WERI-Rb-1 (cell line): ENCODE measurements at regions not wholly inside any gene's neighbourhood (a gene's known extent, or its start where the extent isn't known, plus 50 kb on each side); places are given as distances from the start of the nearest gene placed in this dataset.

Source experiments
- DNase-seq: peaks from one replicate; pipeline ENCODE4 v3.0.0-alpha.2; 2020
- H3K27ac ChIP-seq: fragments of 250-450 bp; sonication (Bioruptor Pico); 2 replicates; pipeline ENCODE4 v1.5.1; 2020; ENCODE audit warnings: mild to moderate bottlenecking, moderate library complexity
- H3K27me3 ChIP-seq: fragments of 250-450 bp; sonication (Bioruptor Pico); 2 replicates; pipeline ENCODE4 v1.5.1; 2021; ENCODE audit warnings: mild to moderate bottlenecking, low read depth, moderate library complexity; ENCODE audit not compliant: insufficient read depth, severe bottlenecking
- H3K36me3 ChIP-seq: fragments of 250-450 bp; sonication (Bioruptor Pico); 2 replicates; pipeline ENCODE4 v1.5.1; 2020; ENCODE audit warnings: mild to moderate bottlenecking, moderate library complexity
- H3K4me3 ChIP-seq: 2 replicates; pipeline ENCODE4 v1.5.1; 2011; ENCODE audit warnings: low read depth, mild to moderate bottlenecking, control low read depth, low read length
- H3K9me3 ChIP-seq: fragments of 250-450 bp; sonication (Bioruptor Pico); 2 replicates; pipeline ENCODE4 v1.5.1; 2021; ENCODE audit warnings: mild to moderate bottlenecking, moderate library complexity; ENCODE audit not compliant: severe bottlenecking
- CTCF ChIP-seq: IDR thresholded peaks from 2 replicates; pipeline ENCODE4 v1.5.1; 2011; ENCODE audit warnings: low read depth, mild to moderate bottlenecking, control low read depth, inconsistent platforms, low read length

GRCh38 chr5:4337519-4337918, 741.9 kb downstream of the IRX1 start:
- Histone ChIP-seq H3K27me3 (peaks cover 90% of the 10 kb centered on the region), H3K27ac (no peak overlapping the region), H3K36me3 (no peaks in the 10 kb centered on the region), H3K4me3 (no peak overlapping the region), H3K9me3 (no peaks in the 10 kb centered on the region)
- no peak for DNase-seq
- TF ChIP-seq CTCF: no peak

- H3K36me3 ChIP-seq: no peaks in the 10 kb centered on the region
- no peak for TF ChIP-seq CTCF
Observed at GRCh38 chr5:4339949-4340348, 744.3 kb downstream of the IRX1 start.

GRCh38 chr5:4345850-4346249, 750.2 kb downstream of the IRX1 start:
- DNase-seq: no peak
- H3K27me3 ChIP-seq: peaks cover 100% of the 10 kb centered on the region
- H3K4me3 ChIP-seq: no peak overlapping the region
- H3K27ac ChIP-seq: no peak overlapping the region
- no peaks in the 10 kb centered on the region for H3K36me3 ChIP-seq
- H3K9me3 ChIP-seq: peaks cover 3% of the 10 kb centered on the region
- TF ChIP-seq CTCF: no peak

More at GRCh38 chr5:4339949-4340348, 744.3 kb downstream of the IRX1 start:
- Histone ChIP-seq H3K27me3 (peaks cover 97% of the 10 kb centered on the region), H3K4me3 (no peak overlapping the region), H3K9me3 (no peaks in the 10 kb centered on the region), H3K27ac (no peak overlapping the region)
- no peak for DNase-seq

- no peak overlapping the region for H3K4me3 ChIP-seq
- no peak for DNase-seq
- peaks cover 95% of the 10 kb centered on the region for H3K27me3 ChIP-seq
- H3K27ac ChIP-seq: no peak overlapping the region
- no peak for TF ChIP-seq CTCF
- peaks cover 10% of the 10 kb centered on the region for H3K9me3 ChIP-seq
- no peaks in the 10 kb centered on the region for H3K36me3 ChIP-seq
Observed at GRCh38 chr5:4348423-4348822, 752.8 kb downstream of the IRX1 start.

GRCh38 chr5:4348919-4349318, 753.3 kb downstream of the IRX1 start:
- Histone ChIP-seq H3K27me3 (peaks cover 94% of the 10 kb centered on the region), H3K4me3 (no peak overlapping the region), H3K36me3 (no peaks in the 10 kb centered on the region), H3K27ac (no peak overlapping the region), H3K9me3 (peaks cover 10% of the 10 kb centered on the region)
- TF ChIP-seq CTCF: no peak
- no peak for DNase-seq

GRCh38 chr5:4356201-4356600, 760.6 kb downstream of the IRX1 start:
- no peak for TF ChIP-seq CTCF
- DNase-seq: no peak
- peaks cover 92% of the 10 kb centered on the region for H3K27me3 ChIP-seq
- no peaks in the 10 kb centered on the region for H3K36me3 ChIP-seq
- no peak overlapping the region for H3K4me3 ChIP-seq
- no peak overlapping the region for H3K27ac ChIP-seq
- peaks cover 6% of the 10 kb centered on the region for H3K9me3 ChIP-seq
